Naive thymus-derived CD4-positive, alpha-beta T cell (primary cell): ENCODE measurements at regions not wholly inside any gene's neighbourhood (a gene's known extent, or its start where the extent isn't known, plus 50 kb on each side); places are given as distances from the start of the nearest gene placed in this dataset.
A peak's percentile ranks its signal among the peaks of the same experiment; 100 is the strongest.

Experiments used
- ATAC-seq: fragments of 150-1000 bp; cut with Tn5 transposase; 2 replicates; pipeline ENCODE4 v1.10.0; 2021; ENCODE audit warnings: mild to moderate bottlenecking, moderate library complexity
- CTCF ChIA-PET: fragments of 350-600 bp; sonication (Branson Sonifier 250); formaldehyde crosslinking; loops from one replicate; lab custom pipeline; 2021; ENCODE audit warnings: antibody characterized with exemption; lab: Charles Lee
- POLR2A ChIA-PET: fragments of 350-600 bp; sonication (Branson Sonifier 250); formaldehyde crosslinking; loops from one replicate; lab custom pipeline; 2021; ENCODE audit warnings: antibody characterized with exemption, inconsistent platforms; lab: Charles Lee
- DNase-seq, 9 donors: peaks; one replicate each; pipeline versions ENCODE4 v3.0.0 to v3.0.0-alpha.2; 2020 to 2022; ENCODE audit warnings: mixed read lengths in 1 of 9
- H3K27ac ChIP-seq: one replicate; pipeline ENCODE4 v1.7.0; 2013; ENCODE audit warnings: mild to moderate bottlenecking, low read depth, low read length, moderate library complexity
- H3K27me3 ChIP-seq, 2 donors: one replicate each; pipeline ENCODE4 v1.7.0; 2013; ENCODE audit warnings: low read length in 2 of 2, mild to moderate bottlenecking in 2 of 2, moderate library complexity in 2 of 2; ENCODE audit not compliant: control insufficient read depth in 2 of 2, insufficient read depth in 2 of 2
- H3K36me3 ChIP-seq, 3 experiments: 1 replicate in 2 of 3; 2 replicates in 1 of 3; pipeline ENCODE4 v1.7.0; 2013; ENCODE audit warnings: low read length in 3 of 3, mild to moderate bottlenecking in 3 of 3, moderate library complexity in 1 of 3; ENCODE audit not compliant: insufficient read depth in 3 of 3, control insufficient read depth in 2 of 3
- H3K4me1 ChIP-seq, 2 donors: one replicate each; pipeline ENCODE4 v1.7.0; 2013; ENCODE audit warnings: low read length in 2 of 2, mild to moderate bottlenecking in 2 of 2, moderate library complexity in 1 of 2; ENCODE audit not compliant: control insufficient read depth in 2 of 2, insufficient read depth in 2 of 2
- H3K4me3 ChIP-seq: 2 replicates; pipeline ENCODE4 v1.7.0; 2013; ENCODE audit warnings: mild to moderate bottlenecking, low read length
- H3K9me3 ChIP-seq, 3 experiments: 1 replicate in 2 of 3; 2 replicates in 1 of 3; pipeline ENCODE4 v1.7.0; 2013; ENCODE audit warnings: low read length in 3 of 3; ENCODE audit not compliant: control insufficient read depth in 2 of 3
- H3K27ac Mint-ChIP-seq, 9 donors: one replicate each; pipeline ENCODE4 v1.8.0; 2020 to 2022; ENCODE audit warnings: mixed read lengths in 9 of 9, mild to moderate bottlenecking in 8 of 9, moderate library complexity in 5 of 9, inconsistent platforms in 2 of 9
- H3K27me3 Mint-ChIP-seq, 5 donors: one replicate each; pipeline ENCODE4 v1.8.0; 2021 to 2022; ENCODE audit warnings: mixed read lengths in 5 of 5, mild to moderate bottlenecking in 1 of 5
- H3K36me3 Mint-ChIP-seq, 5 donors: one replicate each; pipeline ENCODE4 v1.8.0; 2020 to 2022; ENCODE audit warnings: mixed read lengths in 5 of 5, mild to moderate bottlenecking in 3 of 5, inconsistent platforms in 1 of 5
- H3K4me1 Mint-ChIP-seq, 7 donors: one replicate each; pipeline ENCODE4 v1.8.0; 2020 to 2022; ENCODE audit warnings: mixed read lengths in 7 of 7, mild to moderate bottlenecking in 3 of 7, inconsistent platforms in 1 of 7
- H3K4me3 Mint-ChIP-seq, 10 donors: one replicate each; pipeline ENCODE4 v1.8.0; 2020 to 2022; ENCODE audit warnings: mild to moderate bottlenecking in 10 of 10, mixed read lengths in 10 of 10, moderate library complexity in 6 of 10, inconsistent platforms in 2 of 10
- H3K9me3 Mint-ChIP-seq, 11 donors: one replicate each; pipeline ENCODE4 v1.8.0; 2020 to 2022; ENCODE audit warnings: mixed read lengths in 11 of 11, mild to moderate bottlenecking in 4 of 11, inconsistent platforms in 1 of 11, moderate library complexity in 1 of 11
- intact Hi-C, 2 donors: fragments of 100-400 bp; cut with micrococcal nuclease; formaldehyde crosslinking; loops; one replicate each; pipeline ENCODE4 v1.15.1; 2023

DNA sequence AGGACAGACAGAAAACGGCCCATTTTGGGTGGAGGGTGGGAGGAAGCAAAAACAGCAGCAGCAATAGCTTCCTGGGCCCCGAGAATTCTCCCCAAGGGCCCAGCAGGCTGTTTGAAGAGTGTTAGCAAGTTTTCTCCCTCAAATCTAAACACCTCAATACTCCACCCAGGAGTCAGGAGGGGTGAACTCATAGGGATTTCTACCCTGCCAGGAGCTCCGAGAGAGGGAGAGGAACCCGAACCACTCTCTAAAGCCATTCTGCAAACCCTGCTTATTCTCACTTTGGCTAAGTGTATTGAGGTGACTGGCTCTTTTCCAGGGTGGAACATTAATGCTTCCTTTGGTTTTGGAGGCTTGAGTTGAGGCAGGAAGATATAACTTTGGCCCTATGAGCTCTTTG lies 55.6 kb upstream of the PPM1J start:
- H3K27ac Mint-ChIP-seq: no peak overlapping the region
- H3K4me3 Mint-ChIP-seq: no peak overlapping the region
- Histone ChIP-seq H3K27me3 (no peaks in the 10 kb centered on the region), H3K27ac (no peak overlapping the region), H3K4me1 (no peaks in the 10 kb centered on the region), H3K9me3 (no peaks in the 10 kb centered on the region), H3K36me3 (no peaks in the 10 kb centered on the region), H3K4me3 (no peak overlapping the region)
- H3K27me3 Mint-ChIP-seq: peaks cover 1 to 18% (median 10%) of the 10 kb centered on the region in 5 donors
- peaks cover 0 to 7% (median 0%) of the 10 kb centered on the region in 7 donors for H3K4me1 Mint-ChIP-seq
- peaks cover 0 to 6% (median 0%) of the 10 kb centered on the region in 11 donors for H3K9me3 Mint-ChIP-seq
- ChIA-PET CTCF (no interaction called here), POLR2A (no interaction called here)
- DNase-seq: peak in 1 of 9 donors; percentile 0
- ATAC-seq: no peak
- intact Hi-C loops: no loop called here
- no peaks in the 10 kb centered on the region for H3K36me3 Mint-ChIP-seq

DNA sequence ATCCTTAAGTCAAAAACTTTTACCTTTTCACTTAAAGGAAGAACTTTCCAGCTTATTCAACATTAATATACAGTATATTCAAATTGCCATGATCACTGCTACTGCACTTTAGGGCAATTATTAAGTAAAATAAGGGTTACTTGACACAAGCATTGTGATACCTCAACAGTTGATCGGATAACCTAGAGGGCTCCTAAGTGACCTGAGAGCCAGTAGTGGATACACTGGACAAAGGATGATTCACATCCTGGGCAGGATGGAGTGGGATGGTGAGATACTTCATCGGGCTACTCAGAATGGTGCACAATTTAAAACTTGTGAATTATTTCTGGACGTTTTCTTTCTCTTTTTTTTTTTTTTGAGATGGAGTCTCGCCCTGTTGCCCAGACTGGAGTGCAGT lies 54.5 kb upstream of the PPM1J start:
- CTCF ChIA-PET: no interaction called here
- no peaks in the 10 kb centered on the region for H3K36me3 Mint-ChIP-seq
- H3K27ac ChIP-seq: no peak overlapping the region
- peaks cover 0 to 6% (median 0%) of the 10 kb centered on the region in 11 donors for H3K9me3 Mint-ChIP-seq
- intact Hi-C loops: no loop called here
- no peaks in the 10 kb centered on the region for H3K27me3 ChIP-seq
- H3K4me1 Mint-ChIP-seq: peaks cover 0 to 7% (median 0%) of the 10 kb centered on the region in 7 donors
- DNase-seq: no peak
- H3K9me3 ChIP-seq: no peaks in the 10 kb centered on the region
- no peaks in the 10 kb centered on the region for H3K4me1 ChIP-seq
- ATAC-seq: no peak
- H3K27ac Mint-ChIP-seq: no peak overlapping the region
- POLR2A ChIA-PET: no interaction called here
- no peaks in the 10 kb centered on the region for H3K36me3 ChIP-seq
- H3K4me3 ChIP-seq: no peak overlapping the region
- no peak overlapping the region for H3K4me3 Mint-ChIP-seq
- H3K27me3 Mint-ChIP-seq: peaks cover 6 to 24% (median 12%) of the 10 kb centered on the region in 5 donors

- DNase-seq (no peak), ATAC-seq (no peak)
- Mint-ChIP-seq H3K4me3 (no peak overlapping the region), H3K9me3 (peaks cover 0 to 6% (median 0%) of the 10 kb centered on the region in 11 donors), H3K36me3 (no peaks in the 10 kb centered on the region), H3K27ac (no peak overlapping the region), H3K4me1 (peaks cover 0 to 7% (median 0%) of the 10 kb centered on the region in 7 donors), H3K27me3 (peaks cover 6 to 30% (median 15%) of the 10 kb centered on the region in 5 donors)
- CTCF ChIA-PET: interaction anchor here (0.6 kb wide), 1 partner anchor 109 kb away, joined by 3 read pairs; no protein-coding TSS in a partner anchor
- Histone ChIP-seq H3K36me3 (no peaks in the 10 kb centered on the region), H3K27me3 (no peaks in the 10 kb centered on the region), H3K27ac (no peak overlapping the region), H3K4me3 (no peak overlapping the region), H3K9me3 (no peaks in the 10 kb centered on the region), H3K4me1 (no peaks in the 10 kb centered on the region)
- intact Hi-C loops: no loop called here
- POLR2A ChIA-PET: no interaction called here
Measured at GRCh38 chr1:112767646-112768045, 52.5 kb upstream of the PPM1J start.
